HEK293 (cell line): ENCODE measurements at regions not wholly inside any gene's neighbourhood (a gene's known extent, or its start where the extent isn't known, plus 50 kb on each side); places are given as distances from the start of the nearest gene placed in this dataset.
A peak's percentile ranks its signal among the peaks of the same experiment; 100 is the strongest.
"Not testable (repeated sequence)": the region's sequence is repeated elsewhere in the genome, so short reads cannot be mapped to it uniquely, and the experiment has no call there.

ENCODE experiments used
- CTCF ChIA-PET: fragments of 350-600 bp; formaldehyde crosslinking; extraction: SDS; loops from one replicate; lab custom pipeline; 2021; ENCODE audit warnings: antibody characterized with exemption; lab: Yijun Ruan, JAX
- POLR2A ChIA-PET: fragments of 300-600 bp; formaldehyde crosslinking; extraction: SDS; loops from one replicate; lab custom pipeline; 2020; ENCODE audit warnings: antibody characterized with exemption, inconsistent platforms; lab: Yijun Ruan, JAX
- H3K27ac ChIP-seq: fragments of 200-500 bp; sonication (Bioruptor generic); 2 replicates; pipeline ENCODE4 v1.5.1; 2014; ENCODE audit warnings: low read depth, low read length, control low read depth, inconsistent platforms; ENCODE audit errors: extremely low read depth
- H3K36me3 ChIP-seq, 2 experiments: fragments of 200-500 bp in 1 of 2; sonication (Bioruptor generic) in 1 of 2; 1 replicate in 1 of 2; 2 replicates in 1 of 2; pipeline ENCODE4 v1.5.1; 2014 to 2017; ENCODE audit warnings: inconsistent platforms in 2 of 2, low read length in 2 of 2; ENCODE audit not compliant: control insufficient read depth in 2 of 2, insufficient read depth in 1 of 2
- H3K4me1 ChIP-seq: fragments of 200-500 bp; sonication (Bioruptor generic); 2 replicates; pipeline ENCODE4 v1.5.1; 2014; ENCODE audit warnings: mild to moderate bottlenecking, low read length, inconsistent platforms; ENCODE audit not compliant: control insufficient read depth, insufficient read depth
- H3K4me3 ChIP-seq: 2 replicates; pipeline ENCODE4 v1.5.1; 2011; ENCODE audit warnings: low read depth, mild to moderate bottlenecking, control low read depth, low read length, moderate library complexity
- H3K9me3 ChIP-seq: fragments of 200-500 bp; sonication (Bioruptor generic); 2 replicates; pipeline ENCODE4 v1.5.1; 2014; ENCODE audit warnings: low read depth, low read length, inconsistent platforms; ENCODE audit not compliant: control insufficient read depth, insufficient read depth
- EGR2 ChIP-seq: fragments of 450-650 bp; formaldehyde crosslinking; IDR thresholded peaks from 2 replicates; pipeline ENCODE4 v1.5.1; 2016; ENCODE audit warnings: low read depth, missing biosample characterization, missing genetic modification characterization
- FEZF1 ChIP-seq: fragments of 450-650 bp; formaldehyde crosslinking; IDR thresholded peaks from 2 replicates; pipeline ENCODE4 v1.5.1; 2016; ENCODE audit warnings: missing biosample characterization, missing genetic modification characterization
- GLIS1 ChIP-seq: fragments of 450-650 bp; formaldehyde crosslinking; IDR thresholded peaks from 2 replicates; pipeline ENCODE4 v1.5.1; 2016; ENCODE audit warnings: missing biosample characterization, missing genetic modification characterization
- KLF9 ChIP-seq: fragments of 450-650 bp; formaldehyde crosslinking; IDR thresholded peaks from 2 replicates; pipeline ENCODE4 v1.5.1; 2016; ENCODE audit warnings: missing biosample characterization, missing genetic modification characterization, low read depth
- YY2 ChIP-seq: fragments of 450-650 bp; formaldehyde crosslinking; IDR thresholded peaks from 2 replicates; pipeline ENCODE4 v1.5.1; 2016; ENCODE audit warnings: missing biosample characterization, missing genetic modification characterization
- ZFHX2 ChIP-seq: fragments of 450-650 bp; formaldehyde crosslinking; conservative IDR thresholded peaks from 2 replicates; pipeline ENCODE4 v1.5.1; 2016; ENCODE audit warnings: missing biosample characterization, missing genetic modification characterization
- ZFP37 ChIP-seq: fragments of 450-650 bp; formaldehyde crosslinking; IDR thresholded peaks from 2 replicates; pipeline ENCODE4 v1.5.1; 2016; ENCODE audit warnings: missing biosample characterization, missing genetic modification characterization
- ZNF132 ChIP-seq: fragments of 450-650 bp; formaldehyde crosslinking; IDR thresholded peaks from 2 replicates; pipeline ENCODE4 v1.5.1; 2017; ENCODE audit warnings: missing biosample characterization, missing genetic modification characterization, borderline replicate concordance
- ZNF211 ChIP-seq: fragments of 450-650 bp; formaldehyde crosslinking; IDR thresholded peaks from 2 replicates; pipeline ENCODE4 v1.5.1; 2016; ENCODE audit warnings: low read depth, missing biosample characterization, missing genetic modification characterization
- ZNF311 ChIP-seq: fragments of 450-650 bp; formaldehyde crosslinking; IDR thresholded peaks from 2 replicates; pipeline ENCODE4 v1.5.1; 2017; ENCODE audit warnings: missing biosample characterization, missing genetic modification characterization, borderline replicate concordance
- ZNF324 ChIP-seq: fragments of 450-650 bp; formaldehyde crosslinking; IDR thresholded peaks from 2 replicates; pipeline ENCODE4 v1.5.1; 2016; ENCODE audit warnings: missing biosample characterization, missing genetic modification characterization
- ZNF514 ChIP-seq: fragments of 450-650 bp; formaldehyde crosslinking; IDR thresholded peaks from 2 replicates; pipeline ENCODE4 v1.5.1; 2016; ENCODE audit warnings: missing biosample characterization, missing genetic modification characterization
- ZNF530 ChIP-seq: fragments of 450-650 bp; formaldehyde crosslinking; IDR thresholded peaks from 2 replicates; pipeline ENCODE4 v1.5.1; 2016; ENCODE audit warnings: low read depth, missing biosample characterization, missing genetic modification characterization
- ZNF571 ChIP-seq: fragments of 450-650 bp; formaldehyde crosslinking; IDR thresholded peaks from 2 replicates; pipeline ENCODE4 v1.5.0; 2017; ENCODE audit warnings: missing biosample characterization, missing genetic modification characterization
- ZNF600 ChIP-seq: fragments of 450-650 bp; formaldehyde crosslinking; IDR thresholded peaks from 2 replicates; pipeline ENCODE4 v1.5.1; 2016; ENCODE audit warnings: missing biosample characterization, missing genetic modification characterization
- ZNF707 ChIP-seq: fragments of 450-650 bp; formaldehyde crosslinking; IDR thresholded peaks from 2 replicates; pipeline ENCODE4 v1.5.1; 2016; ENCODE audit warnings: missing biosample characterization, missing genetic modification characterization
- ZNF785 ChIP-seq: fragments of 450-650 bp; formaldehyde crosslinking; IDR thresholded peaks from 2 replicates; pipeline ENCODE4 v1.5.1; 2016; ENCODE audit warnings: missing biosample characterization, missing genetic modification characterization
- ZNF791 ChIP-seq: fragments of 450-650 bp; formaldehyde crosslinking; IDR thresholded peaks from 2 replicates; pipeline ENCODE4 v1.5.1; 2016; ENCODE audit warnings: missing biosample characterization, missing genetic modification characterization
- ZXDB ChIP-seq: fragments of 450-650 bp; formaldehyde crosslinking; IDR thresholded peaks from 2 replicates; pipeline ENCODE4 v1.5.1; 2016; ENCODE audit warnings: missing biosample characterization, missing genetic modification characterization
- TF ChIP-seq, protein P1 (sequence below): fragments of 450-650 bp; formaldehyde crosslinking; IDR thresholded peaks from 2 replicates; pipeline ENCODE4 v1.5.1; 2017; ENCODE audit warnings: missing biosample characterization, missing genetic modification characterization
- TF ChIP-seq, protein P2 (sequence below): fragments of 450-650 bp; formaldehyde crosslinking; IDR thresholded peaks from 2 replicates; pipeline ENCODE4 v1.5.1; 2016; ENCODE audit warnings: missing biosample characterization, missing genetic modification characterization

DNA sequence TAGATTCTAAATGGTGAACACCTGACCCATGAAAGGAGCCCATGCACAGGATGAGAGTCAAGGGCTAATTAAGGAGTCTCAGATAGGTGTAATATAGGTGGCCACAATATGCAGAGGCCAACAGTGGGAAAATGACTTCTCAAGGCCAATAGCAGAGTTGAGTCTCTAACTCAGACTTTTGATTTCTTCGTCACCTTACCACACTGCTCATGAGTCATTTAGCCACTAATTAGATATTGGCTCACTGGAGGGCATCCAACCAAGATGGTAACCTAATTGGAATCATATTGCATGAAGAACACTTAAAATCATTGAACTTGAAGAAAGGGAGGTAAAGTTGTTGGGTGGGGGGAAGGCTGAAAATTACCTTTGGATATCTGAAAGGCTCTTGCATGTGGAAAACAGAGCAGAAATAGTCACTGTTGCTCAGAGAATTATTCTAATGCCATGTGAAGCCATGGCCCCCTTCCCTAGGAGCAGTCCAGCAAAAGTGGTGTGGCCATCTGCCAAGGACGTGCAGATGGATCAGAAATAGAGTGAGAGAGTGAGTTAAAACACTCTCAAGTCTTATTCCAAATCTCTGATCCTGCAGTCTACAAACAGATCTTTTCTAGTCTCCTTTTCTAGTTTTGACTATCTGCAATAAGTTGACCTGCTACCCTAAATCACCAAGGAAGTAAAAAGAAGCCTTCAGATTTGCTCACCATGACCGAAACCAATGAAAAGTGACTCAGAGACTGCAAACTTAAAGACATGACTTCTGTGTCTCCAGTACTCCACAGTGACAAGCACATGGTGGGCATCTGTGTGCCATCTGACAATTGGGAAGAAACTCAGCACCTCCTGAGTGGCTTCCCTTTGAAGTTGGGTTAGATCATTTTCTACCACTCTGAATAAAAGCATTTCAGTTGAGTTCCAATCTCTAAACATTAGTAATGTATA, 93.9 kb upstream of the C1QTNF7 start:
- Histone ChIP-seq H3K4me1 (no peaks in the 10 kb centered on the region), H3K9me3 (no peaks in the 10 kb centered on the region), H3K27ac (no peak overlapping the region), H3K4me3 (no peak overlapping the region), H3K36me3 (no peaks in the 10 kb centered on the region)
- no peak for TF ChIP-seq ZFHX2
- no peak for TF ChIP-seq ZNF324 (tag by site-specific recombination)
- no peak for TF ChIP-seq ZNF707 (tag by site-specific recombination)
- TF ChIP-seq EGR2: no peak
- TF ChIP-seq ZNF514 (tag by site-specific recombination): no peak
- no peak for TF ChIP-seq ZXDB (tag by site-specific recombination)
- TF ChIP-seq, protein P1, sequence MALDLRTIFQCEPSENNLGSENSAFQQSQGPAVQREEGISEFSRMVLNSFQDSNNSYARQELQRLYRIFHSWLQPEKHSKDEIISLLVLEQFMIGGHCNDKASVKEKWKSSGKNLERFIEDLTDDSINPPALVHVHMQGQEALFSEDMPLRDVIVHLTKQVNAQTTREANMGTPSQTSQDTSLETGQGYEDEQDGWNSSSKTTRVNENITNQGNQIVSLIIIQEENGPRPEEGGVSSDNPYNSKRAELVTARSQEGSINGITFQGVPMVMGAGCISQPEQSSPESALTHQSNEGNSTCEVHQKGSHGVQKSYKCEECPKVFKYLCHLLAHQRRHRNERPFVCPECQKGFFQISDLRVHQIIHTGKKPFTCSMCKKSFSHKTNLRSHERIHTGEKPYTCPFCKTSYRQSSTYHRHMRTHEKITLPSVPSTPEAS: no peak
- no peak for TF ChIP-seq ZNF132
- no peak for TF ChIP-seq ZNF600 (tag by site-specific recombination)
- no peak for TF ChIP-seq YY2 (tag by site-specific recombination)
- no peak for TF ChIP-seq ZNF785 (tag by site-specific recombination)
- no peak for TF ChIP-seq KLF9
- TF ChIP-seq, protein P2, sequence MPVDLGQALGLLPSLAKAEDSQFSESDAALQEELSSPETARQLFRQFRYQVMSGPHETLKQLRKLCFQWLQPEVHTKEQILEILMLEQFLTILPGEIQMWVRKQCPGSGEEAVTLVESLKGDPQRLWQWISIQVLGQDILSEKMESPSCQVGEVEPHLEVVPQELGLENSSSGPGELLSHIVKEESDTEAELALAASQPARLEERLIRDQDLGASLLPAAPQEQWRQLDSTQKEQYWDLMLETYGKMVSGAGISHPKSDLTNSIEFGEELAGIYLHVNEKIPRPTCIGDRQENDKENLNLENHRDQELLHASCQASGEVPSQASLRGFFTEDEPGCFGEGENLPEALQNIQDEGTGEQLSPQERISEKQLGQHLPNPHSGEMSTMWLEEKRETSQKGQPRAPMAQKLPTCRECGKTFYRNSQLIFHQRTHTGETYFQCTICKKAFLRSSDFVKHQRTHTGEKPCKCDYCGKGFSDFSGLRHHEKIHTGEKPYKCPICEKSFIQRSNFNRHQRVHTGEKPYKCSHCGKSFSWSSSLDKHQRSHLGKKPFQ: no peak
- TF ChIP-seq ZNF311 (tag by site-specific recombination): no peak
- TF ChIP-seq ZFP37 (tag by site-specific recombination): no peak
- TF ChIP-seq FEZF1: no peak
- TF ChIP-seq ZNF530: no peak
- no peak for TF ChIP-seq ZNF791 (tag by site-specific recombination)
- TF ChIP-seq ZNF571 (tag by site-specific recombination): no peak
- CTCF ChIA-PET: no interaction called here
- POLR2A ChIA-PET: no interaction called here

DNA sequence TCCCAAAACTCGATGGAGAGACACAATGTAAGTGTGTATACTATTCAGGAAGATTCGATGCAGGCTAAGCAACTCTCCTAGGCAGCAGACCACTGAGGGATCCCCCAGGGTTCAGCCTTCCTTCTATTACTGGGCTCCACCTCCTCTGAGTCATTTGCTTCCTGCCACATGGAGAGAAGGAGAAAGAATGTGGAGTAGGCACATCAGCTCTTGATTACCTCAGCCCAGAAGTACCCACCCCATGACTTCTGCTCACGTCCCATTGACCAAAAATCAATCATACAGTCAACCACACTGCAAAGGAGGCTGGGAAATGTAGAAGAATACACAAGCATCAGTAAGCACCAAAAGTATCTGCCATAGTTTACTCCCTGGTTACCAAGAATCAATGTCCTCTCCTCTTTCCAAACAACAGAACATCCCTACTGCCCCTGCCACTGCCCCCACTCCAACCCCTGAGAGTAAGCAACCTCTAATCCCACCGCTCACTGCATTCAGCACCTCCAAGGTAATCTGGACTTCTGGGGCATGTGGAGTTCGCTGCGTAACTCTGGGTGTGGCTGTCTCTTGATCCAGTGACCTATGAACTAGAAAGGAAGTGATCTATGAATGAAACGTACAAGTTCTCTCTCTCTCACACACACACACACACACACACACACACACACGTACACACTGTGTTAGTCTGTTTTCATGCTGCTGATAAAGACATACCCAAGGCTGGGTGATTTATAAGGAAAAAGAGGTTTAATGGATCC, 91.2 kb upstream of the C1QTNF7 start:
- H3K36me3 ChIP-seq: no peaks in the 10 kb centered on the region
- H3K9me3 ChIP-seq: no peaks in the 10 kb centered on the region
- ChIA-PET POLR2A (no interaction called here), CTCF (no interaction called here)
- H3K4me1 ChIP-seq: no peaks in the 10 kb centered on the region
- H3K4me3 ChIP-seq: no peak overlapping the region
- TF ChIP-seq ZNF211 (tag by site-specific recombination) (no peak), GLIS1 (tag by site-specific recombination) (peak; percentile 26; the same call in 1 of the 2 replicates)
- no peak overlapping the region for H3K27ac ChIP-seq

DNA sequence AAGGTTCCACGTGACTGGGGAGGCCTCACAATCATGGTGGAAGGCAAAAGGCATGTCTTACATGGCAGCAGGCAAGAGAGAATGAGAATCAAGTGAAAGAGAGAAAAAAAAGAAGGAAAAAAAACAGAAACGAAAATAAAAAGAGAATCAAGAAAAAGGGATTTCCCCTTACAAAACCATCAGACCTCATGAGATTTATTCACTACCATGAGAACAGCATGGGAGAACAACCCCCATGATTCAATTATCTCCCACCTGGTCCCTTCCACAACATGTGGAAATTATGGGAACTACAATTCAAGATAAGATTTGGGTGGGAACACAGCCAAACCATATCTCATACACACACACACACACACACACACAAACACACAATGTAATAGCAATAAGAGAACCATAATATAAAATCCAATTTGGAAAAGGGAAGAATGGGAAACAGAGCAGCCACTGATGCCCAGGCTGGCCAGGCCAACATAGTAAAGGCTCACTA, 90.6 kb upstream of the C1QTNF7 start:
- H3K36me3 ChIP-seq, H3K4me1 ChIP-seq, H3K27ac ChIP-seq, CTCF ChIA-PET, POLR2A ChIA-PET, H3K4me3 ChIP-seq, H3K9me3 ChIP-seq: not testable (repeated sequence)
